ENCODE measurements at regions not wholly inside any gene's neighbourhood (a gene's known extent, or its start where the extent isn't known, plus 50 kb on each side); places are given as distances from the start of the nearest gene placed in this dataset.

DNA sequence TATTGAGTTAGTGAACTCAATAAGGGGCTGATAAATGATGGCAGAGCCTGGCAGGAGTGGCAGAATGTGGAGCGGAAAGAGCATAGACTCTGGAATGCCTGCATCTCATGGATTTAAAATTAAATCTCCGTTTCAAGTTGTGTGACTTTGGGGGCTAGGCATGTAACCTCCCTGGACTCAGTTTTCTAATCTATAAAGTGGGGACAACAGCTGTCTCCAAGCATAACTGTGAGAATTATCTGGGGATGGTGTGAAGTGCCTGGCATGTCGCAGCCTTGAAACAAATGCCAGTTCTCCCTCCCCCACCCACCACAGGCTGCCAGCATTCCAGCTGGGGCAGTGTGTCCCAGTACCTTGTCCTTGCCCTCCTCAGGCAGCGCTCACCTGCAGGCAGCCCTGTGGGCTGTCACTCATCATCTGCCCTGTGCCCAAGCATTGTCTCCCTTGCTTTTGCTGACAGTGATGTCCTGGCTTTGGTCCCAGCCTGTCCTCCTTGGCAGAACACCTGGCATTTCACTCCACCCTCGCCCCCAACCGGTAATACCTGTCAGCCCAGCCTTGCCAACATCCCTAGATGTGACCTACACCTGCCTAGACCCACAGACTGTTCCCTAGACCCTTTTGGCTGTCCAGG lies 129.6 kb downstream of the MRM1 start:
- TF ChIP-seq, protein P1, sequence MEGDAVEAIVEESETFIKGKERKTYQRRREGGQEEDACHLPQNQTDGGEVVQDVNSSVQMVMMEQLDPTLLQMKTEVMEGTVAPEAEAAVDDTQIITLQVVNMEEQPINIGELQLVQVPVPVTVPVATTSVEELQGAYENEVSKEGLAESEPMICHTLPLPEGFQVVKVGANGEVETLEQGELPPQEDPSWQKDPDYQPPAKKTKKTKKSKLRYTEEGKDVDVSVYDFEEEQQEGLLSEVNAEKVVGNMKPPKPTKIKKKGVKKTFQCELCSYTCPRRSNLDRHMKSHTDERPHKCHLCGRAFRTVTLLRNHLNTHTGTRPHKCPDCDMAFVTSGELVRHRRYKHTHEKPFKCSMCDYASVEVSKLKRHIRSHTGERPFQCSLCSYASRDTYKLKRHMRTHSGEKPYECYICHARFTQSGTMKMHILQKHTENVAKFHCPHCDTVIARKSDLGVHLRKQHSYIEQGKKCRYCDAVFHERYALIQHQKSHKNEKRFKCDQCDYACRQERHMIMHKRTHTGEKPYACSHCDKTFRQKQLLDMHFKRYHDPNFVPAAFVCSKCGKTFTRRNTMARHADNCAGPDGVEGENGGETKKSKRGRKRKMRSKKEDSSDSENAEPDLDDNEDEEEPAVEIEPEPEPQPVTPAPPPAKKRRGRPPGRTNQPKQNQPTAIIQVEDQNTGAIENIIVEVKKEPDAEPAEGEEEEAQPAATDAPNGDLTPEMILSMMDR (IDR thresholded peaks at IDR 0.05) = no peak
- TF ChIP-seq EP300 (IDR thresholded peaks at IDR 0.05) (no peak), POLR2A (IDR thresholded peaks at IDR 0.05) (no peak)
